RWPE2 (cell line): ENCODE measurements at regions not wholly inside any gene's neighbourhood (a gene's known extent, or its start where the extent isn't known, plus 50 kb on each side); places are given as distances from the start of the nearest gene placed in this dataset.

Experiments
- ATAC-seq: fragments of 200-7000 bp; cut with Tn5 transposase; 3 replicates; pipeline ENCODE4 v1.9.1; 2021; ENCODE audit warnings: low read depth
- DNase-seq: peaks from one replicate; pipeline ENCODE4 v3.0.0-alpha.2; 2020; ENCODE audit warnings: low spot score
- H3K27ac ChIP-seq: fragments of 450-650 bp; 2 replicates; pipeline ENCODE4 v1.5.1; 2017; ENCODE audit warnings: mild to moderate bottlenecking; ENCODE audit not compliant: poor library complexity, severe bottlenecking
- H3K27me3 ChIP-seq: fragments of 250-450 bp; sonication (Bioruptor Pico); 2 replicates; pipeline ENCODE4 v1.5.1; 2021; ENCODE audit warnings: mild to moderate bottlenecking, moderate library complexity; ENCODE audit not compliant: insufficient read depth, poor library complexity, severe bottlenecking
- H3K36me3 ChIP-seq: fragments of 250-450 bp; sonication (Bioruptor Pico); 2 replicates; pipeline ENCODE4 v1.5.1; 2020; ENCODE audit warnings: low read depth, mild to moderate bottlenecking, moderate library complexity
- H3K4me1 ChIP-seq: fragments of 250-450 bp; sonication (Bioruptor Pico); 2 replicates; pipeline ENCODE4 v1.5.1; 2021; ENCODE audit warnings: mild to moderate bottlenecking, moderate library complexity; ENCODE audit not compliant: insufficient read depth, poor library complexity, severe bottlenecking
- H3K4me3 ChIP-seq: fragments of 250-450 bp; sonication (Bioruptor Pico); 2 replicates; pipeline ENCODE4 v1.5.1; 2021; ENCODE audit warnings: mild to moderate bottlenecking, moderate library complexity; ENCODE audit not compliant: severe bottlenecking
- H3K9me3 ChIP-seq: fragments of 250-450 bp; sonication (Bioruptor Pico); 2 replicates; pipeline ENCODE4 v1.5.1; 2021; ENCODE audit warnings: mild to moderate bottlenecking, moderate library complexity; ENCODE audit not compliant: severe bottlenecking
- CTCF ChIP-seq: fragments of 450-650 bp; IDR thresholded peaks from one replicate; pipeline ENCODE4 v1.5.1; 2017; ENCODE audit warnings: mild to moderate bottlenecking, moderate library complexity; ENCODE audit not compliant: poor library complexity, severe bottlenecking

GRCh38 chr5:8196061-8196460 is 327.1 kb downstream of the MTRR start:
- Histone ChIP-seq H3K27me3 (no peaks in the 10 kb centered on the region), H3K9me3 (no peaks in the 10 kb centered on the region), H3K4me1 (no peaks in the 10 kb centered on the region), H3K4me3 (no peak overlapping the region), H3K36me3 (no peaks in the 10 kb centered on the region), H3K27ac (no peak overlapping the region)
- ATAC-seq (no peak), DNase-seq (no peak)
- no peak for TF ChIP-seq CTCF

DNA sequence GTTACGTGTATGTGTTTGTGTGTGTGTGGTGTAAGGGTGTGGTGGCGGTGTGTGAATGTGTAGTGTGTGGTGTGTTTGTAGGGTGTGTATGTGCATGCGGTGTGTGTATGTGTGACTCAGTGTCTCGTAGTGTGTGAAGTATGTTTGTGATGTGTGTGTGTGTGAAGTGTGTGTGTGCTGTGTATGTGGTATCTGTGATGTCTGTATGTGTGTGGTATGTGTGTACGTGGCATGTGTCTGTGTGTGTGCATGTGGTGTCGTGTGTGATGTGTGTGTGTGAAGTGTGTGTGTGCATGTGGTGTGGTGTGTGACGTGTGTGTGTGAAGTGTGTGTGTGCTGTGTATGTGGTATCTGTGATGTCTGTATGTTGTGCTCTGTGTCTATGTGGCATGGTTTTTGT is 339.4 kb downstream of the MTRR start:
- no peaks in the 10 kb centered on the region for H3K4me1 ChIP-seq
- no peak overlapping the region for H3K27ac ChIP-seq
- no peak for TF ChIP-seq CTCF
- no peaks in the 10 kb centered on the region for H3K9me3 ChIP-seq
- H3K4me3 ChIP-seq: no peak overlapping the region
- H3K27me3 ChIP-seq: no peaks in the 10 kb centered on the region
- no peaks in the 10 kb centered on the region for H3K36me3 ChIP-seq
- DNase-seq (no peak), ATAC-seq (no peak)

GRCh38 chr5:8209500-8209899 is 340.6 kb downstream of the MTRR start:
- no peak for ATAC-seq
- no peak for DNase-seq
- no peak overlapping the region for H3K4me3 ChIP-seq
- H3K36me3 ChIP-seq: no peaks in the 10 kb centered on the region
- TF ChIP-seq CTCF: no peak
- no peaks in the 10 kb centered on the region for H3K4me1 ChIP-seq
- H3K27ac ChIP-seq: no peak overlapping the region
- no peaks in the 10 kb centered on the region for H3K9me3 ChIP-seq
- H3K27me3 ChIP-seq: no peaks in the 10 kb centered on the region

- Histone ChIP-seq H3K36me3 (no peaks in the 10 kb centered on the region), H3K4me3 (no peak overlapping the region), H3K27me3 (no peaks in the 10 kb centered on the region), H3K27ac (no peak overlapping the region), H3K4me1 (no peaks in the 10 kb centered on the region), H3K9me3 (no peaks in the 10 kb centered on the region)
- DNase-seq (no peak), ATAC-seq (no peak)
- no peak for TF ChIP-seq CTCF
Measured at GRCh38 chr5:8213701-8214240, 344.8 kb downstream of the MTRR start.

DNA sequence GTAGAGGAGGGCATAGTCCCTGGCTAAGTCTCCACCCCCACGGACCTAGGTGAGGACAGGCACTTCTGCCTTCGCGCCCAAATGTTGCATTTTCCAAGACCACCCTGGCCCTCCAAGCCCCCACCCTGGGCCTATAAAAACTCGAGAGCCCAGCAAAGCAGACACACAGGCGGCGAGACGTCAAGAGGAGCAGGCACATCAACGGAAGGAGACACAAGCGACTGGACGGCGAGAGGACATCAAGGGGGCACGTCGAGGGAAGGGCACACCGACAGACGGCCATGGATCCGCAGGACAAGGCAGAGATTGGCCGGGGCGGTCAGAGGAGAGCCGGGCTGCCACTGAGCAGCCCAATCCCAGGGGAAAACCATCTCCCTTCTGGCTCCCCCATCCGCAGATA is 348.0 kb downstream of the MTRR start:
- DNase-seq (no peak), ATAC-seq (no peak)
- Histone ChIP-seq H3K36me3 (no peaks in the 10 kb centered on the region), H3K4me3 (no peak overlapping the region), H3K9me3 (no peaks in the 10 kb centered on the region), H3K27me3 (no peaks in the 10 kb centered on the region), H3K4me1 (no peaks in the 10 kb centered on the region), H3K27ac (no peak overlapping the region)
- no peak for TF ChIP-seq CTCF
